ENCODE measurements at regions not wholly inside any gene's neighbourhood (a gene's known extent, or its start where the extent isn't known, plus 50 kb on each side); places are given as distances from the start of the nearest gene placed in this dataset.

- Histone ChIP-seq H3K4me1 (peaks cover 21% of the 10 kb centered on the region), H3K27ac (peak overlapping the region; percentile 87), H3K27me3 (no peaks in the 10 kb centered on the region), H3K9me3 (no peaks in the 10 kb centered on the region), H3K36me3 (no peaks in the 10 kb centered on the region), H3K4me3 (peak overlapping the region; percentile 24 to 33)
- TF ChIP-seq CTCF (IDR thresholded peaks at IDR 0.05) (no peak), POLR2AphosphoS5 (IDR thresholded peaks at IDR 0.05; ENCODE audit: insufficient read depth in 1 of 2, low read depth in 1 of 2) (peak in 1 of 2 donors; percentile 80), POLR2A (IDR thresholded peaks at IDR 0.05) (no peak)
- DNase-seq (ENCODE audit: extremely low spot score in 2 of 2): no peak
- intact Hi-C loops (cut with DNase I): no loop called here
Observed at GRCh38 chr18:9017167-9017904, 85.2 kb upstream of the NDUFV2 start.

- Histone ChIP-seq H3K4me1 (peaks cover 21% of the 10 kb centered on the region), H3K27me3 (no peaks in the 10 kb centered on the region), H3K4me3 (peak overlapping the region in 1 of 2 donors; percentile 33), H3K36me3 (no peaks in the 10 kb centered on the region), H3K27ac (peak overlapping the region; percentile 87), H3K9me3 (no peaks in the 10 kb centered on the region)
- intact Hi-C loops (cut with DNase I): no loop called here
- TF ChIP-seq CTCF (IDR thresholded peaks at IDR 0.05) (no peak), POLR2AphosphoS5 (IDR thresholded peaks at IDR 0.05; ENCODE audit: insufficient read depth in 1 of 2, low read depth in 1 of 2) (no peak), POLR2A (IDR thresholded peaks at IDR 0.05) (no peak)
- no peak for DNase-seq (ENCODE audit: extremely low spot score in 2 of 2)
Observed at GRCh38 chr18:9017905-9018227, 84.6 kb upstream of the NDUFV2 start.

- no peak for DNase-seq (ENCODE audit: extremely low spot score in 2 of 2)
- H3K9me3 ChIP-seq: no peaks in the 10 kb centered on the region
- peaks cover 21% of the 10 kb centered on the region for H3K4me1 ChIP-seq
- TF ChIP-seq CTCF (IDR thresholded peaks at IDR 0.05) (no peak), POLR2A (IDR thresholded peaks at IDR 0.05) (no peak), POLR2AphosphoS5 (IDR thresholded peaks at IDR 0.05; ENCODE audit: insufficient read depth in 1 of 2, low read depth in 1 of 2) (no peak)
- intact Hi-C loops (cut with DNase I): no loop called here
- H3K36me3 ChIP-seq: no peaks in the 10 kb centered on the region
- H3K27ac ChIP-seq: no peak overlapping the region
- H3K4me3 ChIP-seq: no peak overlapping the region
- H3K27me3 ChIP-seq: no peaks in the 10 kb centered on the region
Observed at GRCh38 chr18:9019135-9019534, 83.4 kb upstream of the NDUFV2 start.

- Histone ChIP-seq H3K27me3 (no peaks in the 10 kb centered on the region), H3K4me3 (no peak overlapping the region), H3K36me3 (no peaks in the 10 kb centered on the region), H3K4me1 (peaks cover 21% of the 10 kb centered on the region), H3K9me3 (no peaks in the 10 kb centered on the region), H3K27ac (no peak overlapping the region)
- intact Hi-C loops (cut with DNase I): no loop called here
- TF ChIP-seq POLR2AphosphoS5 (IDR thresholded peaks at IDR 0.05; ENCODE audit: insufficient read depth in 1 of 2, low read depth in 1 of 2): no peak
- no peak for TF ChIP-seq CTCF (IDR thresholded peaks at IDR 0.05)
- TF ChIP-seq POLR2A (IDR thresholded peaks at IDR 0.05): no peak
- no peak for DNase-seq (ENCODE audit: extremely low spot score in 2 of 2)
Observed at GRCh38 chr18:9020221-9020620, 82.3 kb upstream of the NDUFV2 start.

- TF ChIP-seq POLR2AphosphoS5 (IDR thresholded peaks at IDR 0.05; ENCODE audit: insufficient read depth in 1 of 2, low read depth in 1 of 2) (no peak), POLR2A (IDR thresholded peaks at IDR 0.05) (no peak), CTCF (IDR thresholded peaks at IDR 0.05) (no peak)
- Histone ChIP-seq H3K9me3 (no peaks in the 10 kb centered on the region), H3K36me3 (no peaks in the 10 kb centered on the region)
Observed at GRCh38 chr18:9021458-9021857, 81.0 kb upstream of the NDUFV2 start.

More at GRCh38 chr18:9021458-9021857, 81.0 kb upstream of the NDUFV2 start:
- Histone ChIP-seq H3K27ac (no peak overlapping the region), H3K4me3 (no peak overlapping the region), H3K27me3 (no peaks in the 10 kb centered on the region), H3K4me1 (peaks cover 19% of the 10 kb centered on the region)
- intact Hi-C loops (cut with DNase I): no loop called here
- DNase-seq (ENCODE audit: extremely low spot score in 2 of 2): no peak
